H1 (cell line): ENCODE measurements at regions not wholly inside any gene's neighbourhood (a gene's known extent, or its start where the extent isn't known, plus 50 kb on each side); places are given as distances from the start of the nearest gene placed in this dataset.
A peak's percentile ranks its signal among the peaks of the same experiment; 100 is the strongest.

Source experiments
- CTCF ChIA-PET: fragments of 300-600 bp; sonication (Branson Sonifier 250); formaldehyde crosslinking; loops from one replicate; lab custom pipeline; 2021; ENCODE audit not compliant: partially characterized antibody; lab: Charles Lee
- POLR2A ChIA-PET: fragments of 300-600 bp; sonication (Branson Sonifier 250); formaldehyde crosslinking; loops from one replicate; lab custom pipeline; 2021; ENCODE audit warnings: inconsistent platforms; ENCODE audit not compliant: partially characterized antibody; lab: Charles Lee
- DNase-seq, 2 experiments: peaks; one replicate each; pipeline versions ENCODE4 v3.0.0 to v3.0.0-alpha.2; 2010 to 2022; ENCODE audit warnings: low spot score in 2 of 2, low read depth in 1 of 2, mixed read lengths in 1 of 2
- FAIRE-seq: peaks from 2 replicates; lab custom pipeline; 2011; peaks lifted over from hg19 to GRCh38; lab: Jason Lieb, UNC
- H2AFZ ChIP-seq: 2 replicates; pipeline ENCODE4 v1.8.1; 2012; ENCODE audit warnings: low read length, inconsistent platforms
- H2AK5ac ChIP-seq: 2 replicates; pipeline ENCODE4 v1.6.1; 2013; ENCODE audit warnings: low read depth, low read length
- H2BK120ac ChIP-seq: replicated peaks from 2 replicates; pipeline ENCODE3; 2013; ENCODE audit warnings: low read depth, low read length, inconsistent platforms
- H2BK12ac ChIP-seq: 2 replicates; pipeline ENCODE4 v1.6.1; 2013; ENCODE audit warnings: low read depth, low read length
- H2BK15ac ChIP-seq: 2 replicates; pipeline ENCODE4 v1.6.1; 2013; ENCODE audit warnings: low read length
- H2BK20ac ChIP-seq: 2 replicates; pipeline ENCODE4 v1.6.1; 2013; ENCODE audit warnings: low read length
- H2BK5ac ChIP-seq: 2 replicates; pipeline ENCODE4 v1.6.1; 2013; ENCODE audit warnings: low read depth, low read length
- H3K14ac ChIP-seq: 2 replicates; pipeline ENCODE4 v1.6.1; 2013; ENCODE audit warnings: inconsistent platforms; ENCODE audit not compliant: insufficient read length
- H3K18ac ChIP-seq: 2 replicates; pipeline ENCODE4 v1.6.1; 2013; ENCODE audit warnings: low read length; ENCODE audit errors: extremely low read depth
- H3K23ac ChIP-seq: 2 replicates; pipeline ENCODE4 v1.6.1; 2013; ENCODE audit warnings: inconsistent platforms; ENCODE audit not compliant: insufficient read length
- H3K23me2 ChIP-seq: 2 replicates; pipeline ENCODE4 v1.6.1; 2013; ENCODE audit warnings: low read depth, low read length
- H3K27ac ChIP-seq: 2 replicates; pipeline ENCODE4 v1.6.1; 2011; ENCODE audit warnings: low read depth, low read length, inconsistent platforms
- H3K27me3 ChIP-seq, 4 experiments: replicated peaks in 1 of 4; 1 replicate in 1 of 4; 2 replicates in 3 of 4; pipeline versions ENCODE4 v1.6.1 to v1.8.1; 2011 to 2013; ENCODE audit warnings: low read length in 3 of 4, mild to moderate bottlenecking in 3 of 4, inconsistent platforms in 2 of 4, mixed read lengths in 2 of 4, moderate library complexity in 1 of 4; ENCODE audit not compliant: control insufficient read depth in 3 of 4, insufficient read depth in 3 of 4; ENCODE audit errors: extremely low read depth in 1 of 4
- H3K36me3 ChIP-seq, 4 experiments: 2 replicates each; pipeline versions ENCODE4 v1.6.1 to v1.8.1; 2011 to 2013; ENCODE audit warnings: mild to moderate bottlenecking in 4 of 4, low read length in 3 of 4, moderate library complexity in 2 of 4, control low read depth in 1 of 4, inconsistent platforms in 1 of 4; ENCODE audit not compliant: insufficient read depth in 4 of 4, control insufficient read depth in 2 of 4
- H3K4ac ChIP-seq: replicated peaks from 2 replicates; pipeline ENCODE3; 2013; ENCODE audit warnings: low read length, low read depth, mixed read lengths, inconsistent platforms; ENCODE audit not compliant: insufficient read length
- H3K4me1 ChIP-seq, 4 experiments: replicated peaks in 1 of 4; 1 replicate in 1 of 4; 2 replicates in 3 of 4; pipeline versions ENCODE4 v1.6.1 to v1.8.1; 2011 to 2013; ENCODE audit warnings: low read length in 3 of 4, inconsistent platforms in 2 of 4, mixed read lengths in 1 of 4; ENCODE audit not compliant: insufficient read depth in 4 of 4, control insufficient read depth in 3 of 4
- H3K4me2 ChIP-seq, 2 experiments: 2 replicates each; pipeline versions ENCODE4 v1.6.1 to v1.8.1; 2011 to 2013; ENCODE audit warnings: low read depth in 2 of 2, low read length in 2 of 2, control low read depth in 1 of 2, inconsistent platforms in 1 of 2, mild to moderate bottlenecking in 1 of 2; ENCODE audit not compliant: insufficient read depth in 1 of 2
- H3K4me3 ChIP-seq, 4 experiments: fragments of 200-600, 300-600 bp in 1 of 4; sonication (generic), shearing (Covaris generic), sonication (Bioruptor Twin) in 1 of 4; 2 replicates each; pipeline versions ENCODE4 v1.5.1 to v1.8.1; 2011 to 2016; ENCODE audit warnings: low read length in 4 of 4, low read depth in 3 of 4, control low read depth in 2 of 4, inconsistent platforms in 2 of 4, mild to moderate bottlenecking in 2 of 4, mixed read lengths in 1 of 4, moderate library complexity in 1 of 4; ENCODE audit not compliant: insufficient read depth in 2 of 4; ENCODE audit errors: extremely low read depth in 1 of 4
- H3K56ac ChIP-seq: replicated peaks from 2 replicates; pipeline ENCODE3; 2013; ENCODE audit warnings: low read depth, mild to moderate bottlenecking, mixed read lengths, low read length, inconsistent platforms; ENCODE audit not compliant: insufficient read length
- H3K79me1 ChIP-seq: 2 replicates; pipeline ENCODE4 v1.6.1; 2013; ENCODE audit warnings: low read depth, low read length, control low read depth
- H3K79me2 ChIP-seq, 2 experiments: 2 replicates each; pipeline versions ENCODE4 v1.6.1 to v1.8.1; 2012 to 2013; ENCODE audit warnings: low read length in 2 of 2, mild to moderate bottlenecking in 2 of 2, inconsistent platforms in 1 of 2; ENCODE audit not compliant: insufficient read depth in 2 of 2, control insufficient read depth in 1 of 2
- H3K9ac ChIP-seq, 4 experiments: replicated peaks in 1 of 4; 1 replicate in 1 of 4; 2 replicates in 3 of 4; pipeline versions ENCODE4 v1.6.1 to v1.8.1; 2011 to 2013; ENCODE audit warnings: low read depth in 3 of 4, low read length in 3 of 4, control low read depth in 2 of 4, mild to moderate bottlenecking in 2 of 4, moderate library complexity in 2 of 4, inconsistent platforms in 1 of 4; ENCODE audit errors: extremely low read depth in 1 of 4
- H3K9me3 ChIP-seq, 2 experiments: 2 replicates each; pipeline versions ENCODE4 v1.6.1 to v1.8.1; 2012 to 2013; ENCODE audit warnings: mild to moderate bottlenecking in 2 of 2, moderate library complexity in 2 of 2, control low read depth in 1 of 2, inconsistent platforms in 1 of 2, low read depth in 1 of 2, low read length in 1 of 2, mixed read lengths in 1 of 2; ENCODE audit not compliant: insufficient read depth in 2 of 2
- H4K20me1 ChIP-seq, 2 experiments: replicated peaks in 1 of 2; 2 replicates each; pipeline versions ENCODE3 to v1.8.1; 2011 to 2013; ENCODE audit warnings: inconsistent platforms in 2 of 2, low read length in 2 of 2, mild to moderate bottlenecking in 1 of 2; ENCODE audit not compliant: insufficient read depth in 2 of 2, control insufficient read depth in 1 of 2
- H4K5ac ChIP-seq: 2 replicates; pipeline ENCODE4 v1.6.1; 2013; ENCODE audit warnings: low read length, low read depth, mixed read lengths, inconsistent platforms; ENCODE audit not compliant: insufficient read length
- H4K8ac ChIP-seq: 2 replicates; pipeline ENCODE4 v1.8.0; 2013; ENCODE audit warnings: mild to moderate bottlenecking, moderate library complexity, low read length, inconsistent platforms; ENCODE audit not compliant: insufficient read depth; ENCODE audit errors: extremely low read depth
- H4K91ac ChIP-seq: replicated peaks from 2 replicates; pipeline ENCODE3; 2013; ENCODE audit warnings: low read length, mixed read lengths, inconsistent platforms; ENCODE audit not compliant: insufficient read length
- RAD21 ChIP-seq, 2 experiments: IDR thresholded peaks in 1 of 2; conservative IDR thresholded peaks in 1 of 2; 2 replicates each; pipeline ENCODE4 v1.6.1; 2011; ENCODE audit warnings: low read depth in 2 of 2, low read length in 2 of 2, improper control_type of control experiment in 1 of 2, inconsistent platforms in 1 of 2, mild to moderate bottlenecking in 1 of 2, moderate library complexity in 1 of 2
- RXRA ChIP-seq: IDR thresholded peaks from 2 replicates; pipeline ENCODE4 v1.6.1; 2011; ENCODE audit warnings: low read depth, mild to moderate bottlenecking, low read length, moderate library complexity; ENCODE audit not compliant: insufficient read depth
- WGBS, 2 experiments: shearing (Covaris generic) in 1 of 2; methylation state at CpG; one replicate each; pipeline versions ENCODE4 v1.1.6 to v1.1.7; 2013 to 2015; ENCODE audit warnings: low lambda C conversion rate in 2 of 2, mixed read lengths in 2 of 2, inconsistent platforms in 1 of 2, low coverage in 1 of 2, missing lambda C conversion rate in 1 of 2; ENCODE audit not compliant: insufficient replicate concordance in 2 of 2, insufficient coverage in 1 of 2, insufficient read length in 1 of 2; ENCODE audit errors: extremely low coverage in 1 of 2, missing lambda C conversion rate in 1 of 2; 5-methylcytosine and 5-hydroxymethylcytosine counted together

DNA sequence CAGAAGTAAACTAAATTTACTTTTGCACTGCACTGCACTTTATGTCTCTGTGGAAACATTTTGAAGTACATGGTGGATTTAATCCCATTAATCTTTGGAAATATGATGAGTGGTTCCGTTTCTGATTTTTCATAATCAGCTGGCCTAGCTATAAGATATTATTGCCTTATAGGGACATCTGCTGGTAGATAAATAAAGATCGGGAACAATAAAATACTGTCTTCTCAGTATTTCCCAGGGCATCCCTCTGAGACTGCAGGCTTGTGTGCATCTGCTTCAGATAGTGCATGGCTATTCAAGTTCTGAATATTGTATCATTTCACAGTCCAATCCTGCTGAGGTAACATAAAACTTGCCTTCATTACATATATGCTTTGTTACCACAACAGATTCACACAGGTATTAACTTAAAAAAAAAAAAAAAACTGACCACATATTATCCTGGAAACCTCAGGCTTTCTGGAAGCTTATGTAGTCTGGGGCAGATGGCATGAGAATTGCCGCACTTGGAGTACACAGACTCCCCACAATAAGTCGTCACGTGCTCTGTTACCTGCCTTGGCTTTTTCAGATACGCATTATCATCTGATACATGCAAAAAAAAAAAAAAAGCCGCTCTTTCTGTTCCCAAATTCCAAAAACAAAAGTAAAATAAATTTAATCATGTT is 330.8 kb upstream of the AGTR1 start:
- no peak overlapping the region for H3K23ac ChIP-seq
- H3K23me2 ChIP-seq = no peaks in the 10 kb centered on the region
- H3K56ac ChIP-seq = no peak overlapping the region
- H3K27ac ChIP-seq = no peak overlapping the region
- no peak for TF ChIP-seq RXRA
- peak; percentile 44 to 51 for TF ChIP-seq RAD21 (IDR thresholded peaks at IDR 0.05 in 1 of 2, conservative IDR thresholded peaks at IDR 0.05 in 1 of 2; ENCODE audit: low read depth in 2 of 2, low read length in 2 of 2)
- H2BK5ac ChIP-seq = no peak overlapping the region
- no peak overlapping the region for H4K91ac ChIP-seq
- CTCF ChIA-PET = interaction anchor here (0.7 to 1.5 kb wide), 3 partner anchors 160 to 687 kb away, joined by 3 read pairs; no protein-coding TSS in a partner anchor
- DNase-seq = no peak
- no peak overlapping the region for H4K8ac ChIP-seq
- no peak overlapping the region for H2AK5ac ChIP-seq
- no peak overlapping the region for H2BK12ac ChIP-seq
- no peak for FAIRE-seq
- no peak overlapping the region for H3K4me3 ChIP-seq
- no peak overlapping the region for H2BK20ac ChIP-seq
- no peak overlapping the region for H3K14ac ChIP-seq
- no peaks in the 10 kb centered on the region for H3K4me1 ChIP-seq
- POLR2A ChIA-PET = no interaction called here
- no peak overlapping the region for H3K18ac ChIP-seq
- H4K20me1 ChIP-seq = no peaks in the 10 kb centered on the region
- H2AFZ ChIP-seq = no peak overlapping the region
- H3K27me3 ChIP-seq = no peaks in the 10 kb centered on the region
- no peak overlapping the region for H4K5ac ChIP-seq
- no peak overlapping the region for H3K9ac ChIP-seq
- H3K79me2 ChIP-seq = no peaks in the 10 kb centered on the region
- H2BK15ac ChIP-seq = no peak overlapping the region
- 90% methylated on average over 7 of the region's 7 CpGs; no CpG with 5 or more reads in 1 of the 2 experiments for WGBS, 2 experiments
- H3K4me2 ChIP-seq = no peak overlapping the region
- no peaks in the 10 kb centered on the region for H3K36me3 ChIP-seq
- no peaks in the 10 kb centered on the region for H3K79me1 ChIP-seq
- H3K4ac ChIP-seq = no peak overlapping the region
- no peak overlapping the region for H2BK120ac ChIP-seq
- no peaks in the 10 kb centered on the region for H3K9me3 ChIP-seq
